SU-DHL-6 (cell line): ENCODE measurements at regions not wholly inside any gene's neighbourhood (a gene's known extent, or its start where the extent isn't known, plus 50 kb on each side); places are given as distances from the start of the nearest gene placed in this dataset.

ENCODE experiments used
- H2AFZ ChIP-seq: fragments of 200-600 bp; sonication (generic); 2 replicates; pipeline ENCODE4 v1.6.1; 2014; ENCODE audit warnings: low read depth, mild to moderate bottlenecking, moderate library complexity, mixed read lengths, antibody characterized with exemption, low read length; ENCODE audit not compliant: severe bottlenecking
- H3F3A ChIP-seq: fragments of 200-600 bp; shearing (Covaris generic); 2 replicates; pipeline ENCODE4 v1.6.0; 2016; ENCODE audit warnings: antibody characterized with exemption, mild to moderate bottlenecking; ENCODE audit not compliant: insufficient read depth
- H3K27ac ChIP-seq: fragments of 200-600 bp; sonication (generic); 2 replicates; pipeline ENCODE4 v1.5.1; 2016; ENCODE audit warnings: low read depth, mild to moderate bottlenecking, low read length, moderate library complexity, mixed read lengths
- H3K27me3 ChIP-seq: fragments of 200-600 bp; sonication (generic), shearing (Covaris generic); 2 replicates; pipeline ENCODE4 v1.6.0; 2014; ENCODE audit warnings: mild to moderate bottlenecking, low read length
- H3K36me3 ChIP-seq: fragments of 200-600 bp; sonication (generic); 2 replicates; pipeline ENCODE4 v1.6.1; 2014; ENCODE audit warnings: mild to moderate bottlenecking, low read length, mixed read lengths
- H3K4me2 ChIP-seq: fragments of 300-600, 200-600 bp; shearing (Covaris generic), sonication (generic); 2 replicates; pipeline ENCODE4 v1.6.0; 2014; ENCODE audit warnings: low read length, low read depth, mild to moderate bottlenecking; ENCODE audit not compliant: poor library complexity, severe bottlenecking
- H3K4me3 ChIP-seq: fragments of 200-600 bp; sonication (generic); 2 replicates; pipeline ENCODE4 v1.5.1; 2014; ENCODE audit warnings: antibody characterized with exemption, low read length, mild to moderate bottlenecking, mixed read lengths; ENCODE audit not compliant: insufficient read depth, poor library complexity, severe bottlenecking
- H3K79me2 ChIP-seq: fragments of 200-600 bp; sonication (generic); 2 replicates; pipeline ENCODE4 v1.6.1; 2014; ENCODE audit warnings: mild to moderate bottlenecking, low read length, moderate library complexity; ENCODE audit not compliant: insufficient read depth
- H3K9ac ChIP-seq: fragments of 200-600 bp; sonication (generic); 2 replicates; pipeline ENCODE4 v1.7.0; 2014; ENCODE audit warnings: mild to moderate bottlenecking, low read length
- H3K9me2 ChIP-seq: fragments of 200-600 bp; sonication (generic); replicated peaks from 2 replicates; pipeline ENCODE4 v1.6.1; 2014; ENCODE audit warnings: low read length; ENCODE audit not compliant: insufficient read depth
- H3K9me3 ChIP-seq: fragments of 200-600 bp; sonication (generic); 2 replicates; pipeline ENCODE4 v1.6.1; 2014; ENCODE audit warnings: low read length, mixed read lengths; ENCODE audit not compliant: insufficient read depth
- H4K20me1 ChIP-seq: fragments of 200-600 bp; sonication (generic); 2 replicates; pipeline ENCODE4 v1.6.1; 2014; ENCODE audit warnings: low read depth, mild to moderate bottlenecking, antibody characterized with exemption, low read length, moderate library complexity, mixed read lengths
- EZH2phosphoT487 ChIP-seq: fragments of 200-600 bp; sonication (generic), shearing (Covaris generic); conservative IDR thresholded peaks from 2 replicates; pipeline ENCODE4 v1.6.1; 2018; ENCODE audit warnings: mild to moderate bottlenecking, antibody characterized with exemption, low read length, moderate library complexity, mixed read lengths
- TF ChIP-seq, protein P1 (sequence below): fragments of 200-600 bp; sonication (generic); IDR thresholded peaks from one replicate; pipeline ENCODE4 v1.5.1; 2017; ENCODE audit warnings: antibody characterized with exemption, mild to moderate bottlenecking, low read length, moderate library complexity; ENCODE audit not compliant: insufficient read depth, poor library complexity, severe bottlenecking

DNA sequence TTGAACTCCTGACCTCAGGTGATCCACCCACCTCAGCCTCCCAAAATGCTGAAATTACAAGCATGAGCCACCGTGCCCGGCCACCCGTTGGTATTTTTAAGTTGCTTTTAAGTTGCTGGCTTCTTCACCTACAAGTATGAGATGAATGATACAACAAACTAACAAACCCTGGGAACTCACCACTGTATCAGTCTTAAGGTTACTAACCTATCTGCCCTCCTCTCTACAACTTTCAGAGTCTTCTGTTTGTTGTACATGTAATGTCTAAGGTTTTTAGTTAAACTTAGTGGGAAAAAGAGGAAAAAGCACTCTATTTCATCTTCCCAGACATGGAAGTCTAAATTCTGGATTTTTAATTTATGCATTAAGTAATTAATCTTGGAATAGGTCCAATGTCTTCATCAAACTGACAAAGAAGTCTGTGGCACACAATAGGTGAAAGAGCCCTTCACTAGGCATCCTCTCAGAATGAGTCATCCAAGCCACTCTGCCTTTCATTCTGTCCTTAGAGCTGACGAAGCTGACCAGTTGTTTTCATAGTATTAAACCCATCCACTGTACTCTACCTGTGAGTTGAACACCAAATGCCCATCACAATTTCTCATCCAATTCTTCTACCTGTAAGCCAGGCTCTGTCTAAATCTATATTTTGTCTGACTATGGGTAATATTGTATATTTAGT lies 936.1 kb downstream of the TUSC7 start:
- no peak overlapping the region for H3K9ac ChIP-seq
- no peak overlapping the region for H3K27ac ChIP-seq
- H3K9me3 ChIP-seq: no peaks in the 10 kb centered on the region
- no peaks in the 10 kb centered on the region for H3K36me3 ChIP-seq
- H3K4me3 ChIP-seq: no peak overlapping the region
- no peaks in the 10 kb centered on the region for H3K9me2 ChIP-seq
- no peaks in the 10 kb centered on the region for H3K79me2 ChIP-seq
- H2AFZ ChIP-seq: no peak overlapping the region
- no peaks in the 10 kb centered on the region for H3K27me3 ChIP-seq
- TF ChIP-seq EZH2phosphoT487: no peak
- TF ChIP-seq, protein P1, sequence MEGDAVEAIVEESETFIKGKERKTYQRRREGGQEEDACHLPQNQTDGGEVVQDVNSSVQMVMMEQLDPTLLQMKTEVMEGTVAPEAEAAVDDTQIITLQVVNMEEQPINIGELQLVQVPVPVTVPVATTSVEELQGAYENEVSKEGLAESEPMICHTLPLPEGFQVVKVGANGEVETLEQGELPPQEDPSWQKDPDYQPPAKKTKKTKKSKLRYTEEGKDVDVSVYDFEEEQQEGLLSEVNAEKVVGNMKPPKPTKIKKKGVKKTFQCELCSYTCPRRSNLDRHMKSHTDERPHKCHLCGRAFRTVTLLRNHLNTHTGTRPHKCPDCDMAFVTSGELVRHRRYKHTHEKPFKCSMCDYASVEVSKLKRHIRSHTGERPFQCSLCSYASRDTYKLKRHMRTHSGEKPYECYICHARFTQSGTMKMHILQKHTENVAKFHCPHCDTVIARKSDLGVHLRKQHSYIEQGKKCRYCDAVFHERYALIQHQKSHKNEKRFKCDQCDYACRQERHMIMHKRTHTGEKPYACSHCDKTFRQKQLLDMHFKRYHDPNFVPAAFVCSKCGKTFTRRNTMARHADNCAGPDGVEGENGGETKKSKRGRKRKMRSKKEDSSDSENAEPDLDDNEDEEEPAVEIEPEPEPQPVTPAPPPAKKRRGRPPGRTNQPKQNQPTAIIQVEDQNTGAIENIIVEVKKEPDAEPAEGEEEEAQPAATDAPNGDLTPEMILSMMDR: no peak
- no peaks in the 10 kb centered on the region for H4K20me1 ChIP-seq
- H3K4me2 ChIP-seq: no peak overlapping the region
- no peaks in the 10 kb centered on the region for H3F3A ChIP-seq

DNA sequence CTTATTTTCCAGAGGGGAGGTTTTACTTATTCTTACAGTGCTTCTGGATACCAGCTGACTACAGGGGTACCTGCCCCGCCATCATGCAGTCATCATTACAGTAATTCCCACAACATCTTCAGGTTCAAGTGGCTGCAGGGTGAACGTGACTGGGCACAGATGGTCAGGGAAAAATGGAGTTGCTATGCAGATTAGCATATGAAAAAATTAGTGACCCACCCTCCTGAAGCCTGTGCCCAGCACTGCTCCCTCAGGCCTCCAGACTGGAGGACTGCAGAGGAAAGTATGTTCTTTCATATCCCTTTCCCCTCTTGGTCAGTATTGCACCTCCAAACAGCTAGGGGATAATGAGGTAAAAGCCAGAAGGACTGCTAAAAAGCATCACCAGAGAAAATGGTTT lies 937.9 kb downstream of the TUSC7 start:
- no peak for TF ChIP-seq EZH2phosphoT487
- TF ChIP-seq, protein P1: no peak
- no peaks in the 10 kb centered on the region for H3K9me3 ChIP-seq

DNA sequence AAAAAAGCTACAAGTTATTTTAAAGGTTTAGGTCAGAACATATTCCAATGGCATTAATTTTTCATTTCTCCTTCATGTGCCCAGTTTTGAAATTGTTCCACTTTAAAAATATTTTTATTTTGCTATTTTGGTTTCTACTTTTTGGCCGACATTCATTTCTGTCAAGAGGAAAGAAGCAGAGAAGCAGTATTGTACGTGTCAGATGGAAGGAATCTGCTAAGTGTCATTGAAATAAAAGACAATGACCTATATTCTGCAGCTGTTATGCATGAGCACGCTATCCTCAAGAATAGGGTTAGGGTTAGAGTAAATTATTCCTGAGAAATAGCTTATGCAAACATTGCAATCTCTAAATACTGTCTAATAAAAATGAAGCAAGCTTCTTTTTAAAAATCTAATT lies 941.7 kb downstream of the TUSC7 start:
- Histone ChIP-seq H3K9me2 (no peaks in the 10 kb centered on the region), H3K36me3 (no peaks in the 10 kb centered on the region), H3K9me3 (no peaks in the 10 kb centered on the region), H3K27ac (no peak overlapping the region), H3K4me2 (no peak overlapping the region), H3F3A (no peaks in the 10 kb centered on the region), H3K4me3 (no peak overlapping the region), H2AFZ (no peak overlapping the region), H3K9ac (no peak overlapping the region), H3K79me2 (no peaks in the 10 kb centered on the region), H4K20me1 (no peaks in the 10 kb centered on the region), H3K27me3 (no peaks in the 10 kb centered on the region)
- TF ChIP-seq, protein P1: no peak
- no peak for TF ChIP-seq EZH2phosphoT487

More for the DNA sequence above, 937.9 kb downstream of the TUSC7 start:
- H3K4me2 ChIP-seq: no peak overlapping the region
- no peak overlapping the region for H3K9ac ChIP-seq
- no peaks in the 10 kb centered on the region for H3K27me3 ChIP-seq
- no peaks in the 10 kb centered on the region for H3K79me2 ChIP-seq
- H3K36me3 ChIP-seq: no peaks in the 10 kb centered on the region
- no peaks in the 10 kb centered on the region for H3K9me2 ChIP-seq
- no peak overlapping the region for H3K27ac ChIP-seq
- H3F3A ChIP-seq: no peaks in the 10 kb centered on the region
- H2AFZ ChIP-seq: no peak overlapping the region
- H4K20me1 ChIP-seq: no peaks in the 10 kb centered on the region
- no peak overlapping the region for H3K4me3 ChIP-seq
